ENCODE measurements at regions not wholly inside any gene's neighbourhood (a gene's known extent, or its start where the extent isn't known, plus 50 kb on each side); places are given as distances from the start of the nearest gene placed in this dataset.

- POLR2A ChIA-PET, result no interaction called here
- no peak for DNase-seq (ENCODE audit: extremely low spot score)
- TF ChIP-seq PKNOX1 (IDR thresholded peaks at IDR 0.05) (no peak), ELF4 (IDR thresholded peaks at IDR 0.05) (no peak), SUZ12 (IDR thresholded peaks at IDR 0.05) (no peak), TARDBP (IDR thresholded peaks at IDR 0.05) (no peak), LEF1 (IDR thresholded peaks at IDR 0.05; ENCODE audit: borderline replicate concordance) (no peak), SP1 (IDR thresholded peaks at IDR 0.05) (no peak), L3MBTL2 (conservative IDR thresholded peaks at IDR 0.05) (no peak), FOXM1 (IDR thresholded peaks at IDR 0.05; ENCODE audit: borderline replicate concordance) (no peak)
- CTCF ChIA-PET, result no interaction called here
Measured at GRCh38 chr4:55768291-55768690, 51.3 kb upstream of the EXOC1L start.
